Upper lobe of left lung (tissue), 4 donors: ENCODE measurements at regions not wholly inside any gene's neighbourhood (a gene's known extent, or its start where the extent isn't known, plus 50 kb on each side); places are given as distances from the start of the nearest gene placed in this dataset.

ENCODE experiments used
- POLR2A ChIP-seq, 4 donors: fragments of 450-650 bp; IDR thresholded peaks; one replicate each; pipeline ENCODE4 v1.5.1; 2016 to 2017; ENCODE audit warnings: antibody characterized with exemption in 4 of 4, mild to moderate bottlenecking in 2 of 4
- POLR2AphosphoS5 ChIP-seq, 2 donors: sonication (generic); formaldehyde crosslinking; IDR thresholded peaks; one replicate each; pipeline ENCODE4 v1.5.1; 2017; ENCODE audit warnings: antibody characterized with exemption in 2 of 2
- TF ChIP-seq, protein P1 (sequence below), 6 experiments: fragments of 450-650 bp in 4 of 6; fragments of 200-600 bp in 2 of 6; sonication (generic) in 2 of 6; IDR thresholded peaks; one replicate each; pipeline ENCODE4 v1.5.1; 2016 to 2019; ENCODE audit warnings: antibody characterized with exemption in 6 of 6

DNA sequence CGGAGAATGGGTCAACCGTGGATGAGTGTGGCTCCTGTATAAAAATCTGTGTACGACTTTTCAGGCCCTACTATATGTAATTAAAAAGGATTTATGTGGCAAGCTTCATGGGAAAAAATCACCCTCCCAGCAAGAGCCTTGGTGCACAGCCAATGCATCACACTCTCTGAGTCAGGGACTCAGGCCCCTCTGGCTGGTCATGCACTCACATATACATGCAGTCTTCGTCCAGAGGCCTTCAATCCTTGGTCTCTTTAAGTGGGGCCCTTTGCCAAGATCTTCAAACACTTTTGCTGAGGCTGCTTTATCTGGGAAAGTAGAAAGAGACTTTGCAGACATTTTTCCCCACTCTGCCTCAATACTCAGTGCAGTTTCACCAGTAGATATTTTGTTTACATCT, 311.4 kb upstream of the FSTL5 start:
- TF ChIP-seq, protein P1, sequence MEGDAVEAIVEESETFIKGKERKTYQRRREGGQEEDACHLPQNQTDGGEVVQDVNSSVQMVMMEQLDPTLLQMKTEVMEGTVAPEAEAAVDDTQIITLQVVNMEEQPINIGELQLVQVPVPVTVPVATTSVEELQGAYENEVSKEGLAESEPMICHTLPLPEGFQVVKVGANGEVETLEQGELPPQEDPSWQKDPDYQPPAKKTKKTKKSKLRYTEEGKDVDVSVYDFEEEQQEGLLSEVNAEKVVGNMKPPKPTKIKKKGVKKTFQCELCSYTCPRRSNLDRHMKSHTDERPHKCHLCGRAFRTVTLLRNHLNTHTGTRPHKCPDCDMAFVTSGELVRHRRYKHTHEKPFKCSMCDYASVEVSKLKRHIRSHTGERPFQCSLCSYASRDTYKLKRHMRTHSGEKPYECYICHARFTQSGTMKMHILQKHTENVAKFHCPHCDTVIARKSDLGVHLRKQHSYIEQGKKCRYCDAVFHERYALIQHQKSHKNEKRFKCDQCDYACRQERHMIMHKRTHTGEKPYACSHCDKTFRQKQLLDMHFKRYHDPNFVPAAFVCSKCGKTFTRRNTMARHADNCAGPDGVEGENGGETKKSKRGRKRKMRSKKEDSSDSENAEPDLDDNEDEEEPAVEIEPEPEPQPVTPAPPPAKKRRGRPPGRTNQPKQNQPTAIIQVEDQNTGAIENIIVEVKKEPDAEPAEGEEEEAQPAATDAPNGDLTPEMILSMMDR (IDR thresholded peaks at IDR 0.05) = no peak
- TF ChIP-seq POLR2A (IDR thresholded peaks at IDR 0.05) = no peak
- no peak for TF ChIP-seq POLR2AphosphoS5 (IDR thresholded peaks at IDR 0.05)
